OCI-LY3 (cell line): ENCODE measurements at regions not wholly inside any gene's neighbourhood (a gene's known extent, or its start where the extent isn't known, plus 50 kb on each side); places are given as distances from the start of the nearest gene placed in this dataset.

Experiments
- CTCF ChIP-seq: fragments of 200-600, 300-600 bp; sonication (generic); IDR thresholded peaks from 2 replicates; pipeline ENCODE4 v1.5.1; 2014; ENCODE audit warnings: antibody characterized with exemption, low read length, low read depth
- EZH2phosphoT487 ChIP-seq: fragments of 200-600 bp; shearing (Covaris generic); IDR thresholded peaks from 2 replicates; pipeline ENCODE4 v1.6.1; 2018; ENCODE audit warnings: antibody characterized with exemption, mixed run types, low read depth

- TF ChIP-seq EZH2phosphoT487 (no peak), CTCF (peak; percentile 9; the same call in 1 of the 2 replicates)
Observed at GRCh38 chr4:133584714-133585113, 435.6 kb downstream of the PCDH10 start.
